Uterus (tissue), 2 donors: ENCODE measurements at regions not wholly inside any gene's neighbourhood (a gene's known extent, or its start where the extent isn't known, plus 50 kb on each side); places are given as distances from the start of the nearest gene placed in this dataset.

Experiments used
- POLR2A ChIP-seq, 2 donors: fragments of 450-650 bp; IDR thresholded peaks; one replicate each; pipeline ENCODE4 v1.6.1; 2016; ENCODE audit warnings: antibody characterized with exemption in 2 of 2, mild to moderate bottlenecking in 1 of 2, moderate library complexity in 1 of 2
- TF ChIP-seq, protein P1 (sequence below), 4 experiments: fragments of 200-600 bp in 2 of 4; fragments of 450-650 bp in 2 of 4; sonication (generic) in 2 of 4; IDR thresholded peaks; one replicate each; pipeline ENCODE4 v1.5.1; 2016 to 2019; ENCODE audit warnings: antibody characterized with exemption in 4 of 4, mild to moderate bottlenecking in 2 of 4, moderate library complexity in 1 of 4

DNA sequence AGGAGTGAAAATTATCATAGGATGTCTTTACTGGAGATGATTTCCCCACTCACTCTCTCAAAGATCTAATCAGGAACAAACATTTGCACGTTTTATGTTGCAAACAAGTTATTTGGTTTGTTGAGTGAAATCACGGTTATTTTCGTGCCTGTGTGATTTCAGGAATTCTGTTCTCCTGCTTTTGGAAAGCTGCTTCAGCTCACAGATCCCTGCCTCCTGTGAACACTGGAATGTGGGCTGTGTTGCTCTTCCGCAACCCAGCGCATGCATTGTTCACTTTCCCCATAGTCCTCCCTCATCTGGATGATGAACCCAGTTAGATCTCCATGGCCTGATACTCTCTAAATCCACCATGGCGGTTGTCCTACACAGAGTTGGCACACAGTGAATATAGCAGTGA, 91.0 kb downstream of the PLEKHG1 start:
- TF ChIP-seq, protein P1, sequence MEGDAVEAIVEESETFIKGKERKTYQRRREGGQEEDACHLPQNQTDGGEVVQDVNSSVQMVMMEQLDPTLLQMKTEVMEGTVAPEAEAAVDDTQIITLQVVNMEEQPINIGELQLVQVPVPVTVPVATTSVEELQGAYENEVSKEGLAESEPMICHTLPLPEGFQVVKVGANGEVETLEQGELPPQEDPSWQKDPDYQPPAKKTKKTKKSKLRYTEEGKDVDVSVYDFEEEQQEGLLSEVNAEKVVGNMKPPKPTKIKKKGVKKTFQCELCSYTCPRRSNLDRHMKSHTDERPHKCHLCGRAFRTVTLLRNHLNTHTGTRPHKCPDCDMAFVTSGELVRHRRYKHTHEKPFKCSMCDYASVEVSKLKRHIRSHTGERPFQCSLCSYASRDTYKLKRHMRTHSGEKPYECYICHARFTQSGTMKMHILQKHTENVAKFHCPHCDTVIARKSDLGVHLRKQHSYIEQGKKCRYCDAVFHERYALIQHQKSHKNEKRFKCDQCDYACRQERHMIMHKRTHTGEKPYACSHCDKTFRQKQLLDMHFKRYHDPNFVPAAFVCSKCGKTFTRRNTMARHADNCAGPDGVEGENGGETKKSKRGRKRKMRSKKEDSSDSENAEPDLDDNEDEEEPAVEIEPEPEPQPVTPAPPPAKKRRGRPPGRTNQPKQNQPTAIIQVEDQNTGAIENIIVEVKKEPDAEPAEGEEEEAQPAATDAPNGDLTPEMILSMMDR (IDR thresholded peaks at IDR 0.05): no peak
- TF ChIP-seq POLR2A (IDR thresholded peaks at IDR 0.05): no peak
